KG1 (cell line): ENCODE measurements at regions not wholly inside any gene's neighbourhood (a gene's known extent, or its start where the extent isn't known, plus 50 kb on each side); places are given as distances from the start of the nearest gene placed in this dataset.

Experiments used
- DNase-seq: peaks from one replicate; lab custom pipeline; 2025; lab: John Stamatoyannopoulos, UW

- no peak for DNase-seq
Observed at GRCh38 chr10:123494301-123494808, 171.8 kb upstream of the GPR26 start.

- DNase-seq, result no peak
Observed at GRCh38 chr10:123496375-123496774, 169.8 kb upstream of the GPR26 start.

- no peak for DNase-seq
Observed at GRCh38 chr10:123496996-123497660, 169.0 kb upstream of the GPR26 start.

- no peak for DNase-seq
Observed at GRCh38 chr10:123500110-123500509, 166.0 kb upstream of the GPR26 start.

- no peak for DNase-seq
Observed at GRCh38 chr10:123501148-123501547, 165.0 kb upstream of the GPR26 start.

GRCh38 chr10:123502983-123503382, 163.2 kb upstream of the GPR26 start:
- no peak for DNase-seq

- no peak for DNase-seq
Observed at GRCh38 chr10:123506455-123506854, 159.7 kb upstream of the GPR26 start.

GRCh38 chr10:123507298-123507697, 158.9 kb upstream of the GPR26 start:
- DNase-seq, result no peak

GRCh38 chr10:123509338-123509737, 156.8 kb upstream of the GPR26 start:
- DNase-seq, result no peak

GRCh38 chr10:123512901-123513775, 153.0 kb upstream of the GPR26 start:
- no peak for DNase-seq

- DNase-seq, result no peak
Observed at GRCh38 chr10:123513870-123514269, 152.3 kb upstream of the GPR26 start.

- DNase-seq, result no peak
Observed at GRCh38 chr10:123514996-123515395, 151.2 kb upstream of the GPR26 start.

- no peak for DNase-seq
Observed at GRCh38 chr10:123515661-123516060, 150.5 kb upstream of the GPR26 start.

- no peak for DNase-seq
Observed at GRCh38 chr10:123516291-123516690, 149.9 kb upstream of the GPR26 start.

GRCh38 chr10:123517426-123517825, 148.7 kb upstream of the GPR26 start:
- no peak for DNase-seq

GRCh38 chr10:123517901-123518300, 148.3 kb upstream of the GPR26 start:
- no peak for DNase-seq

- no peak for DNase-seq
Observed at GRCh38 chr10:123518765-123519164, 147.4 kb upstream of the GPR26 start.

GRCh38 chr10:123519861-123520260, 146.3 kb upstream of the GPR26 start:
- DNase-seq, result no peak

GRCh38 chr10:123521076-123521475, 145.1 kb upstream of the GPR26 start:
- no peak for DNase-seq

GRCh38 chr10:123521556-123521955, 144.6 kb upstream of the GPR26 start:
- no peak for DNase-seq

- no peak for DNase-seq
Observed at GRCh38 chr10:123522702-123523312, 143.3 kb upstream of the GPR26 start.

GRCh38 chr10:123523833-123524232, 142.3 kb upstream of the GPR26 start:
- DNase-seq, result no peak
